ENCODE measurements at regions not wholly inside any gene's neighbourhood (a gene's known extent, or its start where the extent isn't known, plus 50 kb on each side); places are given as distances from the start of the nearest gene placed in this dataset.

- no peak for DNase-seq (ENCODE audit: low read depth)
These were observed 333.7 kb downstream of the SEC14L1 start for GRCh38 chr17:77474292-77474988.

GRCh38 chr17:77475016-77475976, 334.5 kb downstream of the SEC14L1 start:
- no peak for DNase-seq (ENCODE audit: low read depth)

- DNase-seq (ENCODE audit: low read depth) = no peak
These were observed 335.2 kb downstream of the SEC14L1 start for GRCh38 chr17:77476006-77476405.

GRCh38 chr17:77476498-77476897, 335.7 kb downstream of the SEC14L1 start:
- no peak for DNase-seq (ENCODE audit: low read depth)

GRCh38 chr17:77476931-77477805, 336.4 kb downstream of the SEC14L1 start:
- peak; percentile 15 for DNase-seq (ENCODE audit: low read depth)

GRCh38 chr17:77478281-77478680, 337.5 kb downstream of the SEC14L1 start:
- DNase-seq (ENCODE audit: low read depth) = no peak

- no peak for DNase-seq (ENCODE audit: low read depth)
These were observed 338.1 kb downstream of the SEC14L1 start for GRCh38 chr17:77478899-77479298.

- DNase-seq (ENCODE audit: low read depth) = no peak
These were observed 338.8 kb downstream of the SEC14L1 start for GRCh38 chr17:77479372-77480198.

DNA sequence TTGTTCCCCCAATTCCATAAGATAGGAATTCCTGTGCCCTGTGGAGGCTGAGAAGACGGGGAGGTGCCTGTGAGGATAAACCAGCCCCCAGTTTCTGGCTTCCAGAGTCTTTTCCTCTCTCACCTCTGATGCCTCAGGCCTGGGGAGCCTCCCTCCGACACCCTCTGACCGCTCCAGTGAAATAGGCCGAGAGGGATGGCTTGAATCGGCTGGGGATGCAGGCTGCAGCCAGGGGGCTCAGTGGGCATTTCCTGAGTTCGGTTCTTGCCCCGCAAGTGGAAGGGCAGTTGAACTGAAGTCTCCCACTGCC, 339.4 kb downstream of the SEC14L1 start:
- DNase-seq (ENCODE audit: low read depth) = no peak

DNA sequence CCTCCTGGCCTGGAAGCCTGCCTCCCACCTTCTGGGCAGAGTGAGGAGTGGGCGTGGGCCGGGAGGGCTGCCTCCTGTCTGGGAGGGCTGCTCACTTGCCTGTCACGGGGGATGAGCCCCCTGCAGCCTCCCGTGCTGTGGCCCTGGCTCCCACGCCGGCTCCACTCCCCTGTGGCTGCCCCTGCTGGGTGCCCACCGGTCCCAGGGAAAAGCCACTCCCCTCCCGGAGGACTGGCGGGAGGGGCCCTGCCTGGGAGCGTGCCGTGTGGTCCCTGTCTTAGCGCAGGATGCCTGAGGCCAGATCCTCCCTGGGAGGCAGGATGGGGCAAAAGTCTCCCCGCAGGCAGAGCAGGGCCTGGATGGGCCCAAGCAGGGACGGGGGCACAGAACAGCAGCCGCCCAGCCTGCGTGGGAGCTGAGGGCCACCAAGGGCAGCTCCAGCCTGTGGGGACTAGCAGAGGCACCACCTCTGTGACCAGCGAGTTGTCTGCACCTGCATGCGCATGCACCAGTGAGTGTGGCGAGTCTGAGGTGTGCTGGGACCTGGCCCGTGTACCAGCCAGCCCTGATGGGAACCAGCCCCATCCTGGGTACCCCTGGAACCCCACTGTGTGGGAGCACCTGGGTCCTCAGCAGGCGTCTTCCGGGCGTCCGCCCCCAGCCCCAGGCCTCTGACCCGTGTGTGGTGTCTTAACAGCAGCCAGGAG, 339.9 kb downstream of the SEC14L1 start:
- DNase-seq (ENCODE audit: low read depth) = no peak

GRCh38 chr17:77481476-77482374, 341.0 kb downstream of the SEC14L1 start:
- DNase-seq (ENCODE audit: low read depth) = no peak

- no peak for DNase-seq (ENCODE audit: low read depth)
These were observed 341.8 kb downstream of the SEC14L1 start for GRCh38 chr17:77482375-77483127.

DNA sequence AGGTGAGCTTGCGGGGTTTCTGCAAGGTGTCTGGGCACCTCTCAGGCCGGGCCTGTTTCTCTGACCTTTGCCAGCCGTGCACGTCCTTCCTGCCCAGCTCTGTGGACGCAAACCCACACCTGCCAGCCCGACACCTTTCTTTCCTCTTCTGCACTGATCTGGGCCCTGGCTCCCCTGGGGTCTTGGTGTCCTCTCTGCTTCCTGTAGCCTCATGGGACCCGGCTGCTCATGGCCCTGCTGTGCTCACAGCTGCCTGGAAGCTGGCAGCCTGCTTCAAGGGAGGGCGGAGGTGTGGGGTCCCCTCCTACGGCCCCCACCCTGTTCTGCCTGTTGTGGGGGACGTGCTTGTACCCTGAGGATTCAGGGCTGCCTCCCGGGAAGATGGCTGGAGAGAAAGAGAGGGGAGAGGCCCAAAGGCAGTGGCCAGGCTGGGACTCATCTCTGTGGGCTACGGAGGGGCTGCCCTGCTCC, 342.4 kb downstream of the SEC14L1 start:
- no peak for DNase-seq (ENCODE audit: low read depth)

DNA sequence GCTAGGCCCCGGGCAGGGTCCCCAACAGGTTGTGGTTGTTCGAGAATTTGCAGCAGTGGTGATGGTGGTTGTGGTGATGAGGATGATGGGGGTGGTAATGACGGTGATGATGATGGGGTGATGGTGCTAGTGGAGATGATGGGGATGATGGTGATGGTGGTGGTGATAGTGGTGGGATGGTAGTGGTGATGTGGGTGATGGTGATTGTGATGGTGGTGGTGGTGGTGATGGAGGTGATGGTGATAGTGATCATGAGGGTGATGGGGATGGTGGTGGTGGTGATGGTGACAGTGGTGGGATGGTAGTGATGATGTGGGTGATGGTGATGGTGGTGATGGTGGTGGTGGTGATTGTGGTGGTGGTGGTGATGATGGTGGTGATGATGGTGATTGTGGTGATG, 343.3 kb downstream of the SEC14L1 start:
- no peak for DNase-seq (ENCODE audit: low read depth)

GRCh38 chr17:77485089-77485833, 344.5 kb downstream of the SEC14L1 start:
- no peak for DNase-seq (ENCODE audit: low read depth)

DNA sequence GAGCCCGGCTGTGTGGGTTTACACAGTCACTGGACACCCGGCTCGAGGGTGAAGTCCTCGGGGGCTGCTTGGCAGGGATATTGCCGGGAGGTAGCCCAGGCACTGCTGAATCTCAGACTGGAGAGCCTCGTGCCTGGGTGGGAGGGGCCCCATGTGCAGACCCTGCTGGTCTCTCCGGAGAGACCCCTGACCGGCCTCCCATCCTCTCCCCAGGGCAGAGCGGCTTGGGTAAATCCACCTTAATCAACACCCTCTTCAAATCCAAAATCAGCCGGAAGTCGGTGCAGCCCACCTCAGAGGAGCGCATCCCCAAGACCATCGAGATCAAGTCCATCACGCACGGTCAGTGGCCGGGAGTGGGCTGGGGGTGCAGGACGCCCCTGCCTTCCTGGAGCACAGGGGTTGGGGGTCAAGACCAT, 346.5 kb downstream of the SEC14L1 start:
- DNase-seq (ENCODE audit: low read depth) = no peak

DNA sequence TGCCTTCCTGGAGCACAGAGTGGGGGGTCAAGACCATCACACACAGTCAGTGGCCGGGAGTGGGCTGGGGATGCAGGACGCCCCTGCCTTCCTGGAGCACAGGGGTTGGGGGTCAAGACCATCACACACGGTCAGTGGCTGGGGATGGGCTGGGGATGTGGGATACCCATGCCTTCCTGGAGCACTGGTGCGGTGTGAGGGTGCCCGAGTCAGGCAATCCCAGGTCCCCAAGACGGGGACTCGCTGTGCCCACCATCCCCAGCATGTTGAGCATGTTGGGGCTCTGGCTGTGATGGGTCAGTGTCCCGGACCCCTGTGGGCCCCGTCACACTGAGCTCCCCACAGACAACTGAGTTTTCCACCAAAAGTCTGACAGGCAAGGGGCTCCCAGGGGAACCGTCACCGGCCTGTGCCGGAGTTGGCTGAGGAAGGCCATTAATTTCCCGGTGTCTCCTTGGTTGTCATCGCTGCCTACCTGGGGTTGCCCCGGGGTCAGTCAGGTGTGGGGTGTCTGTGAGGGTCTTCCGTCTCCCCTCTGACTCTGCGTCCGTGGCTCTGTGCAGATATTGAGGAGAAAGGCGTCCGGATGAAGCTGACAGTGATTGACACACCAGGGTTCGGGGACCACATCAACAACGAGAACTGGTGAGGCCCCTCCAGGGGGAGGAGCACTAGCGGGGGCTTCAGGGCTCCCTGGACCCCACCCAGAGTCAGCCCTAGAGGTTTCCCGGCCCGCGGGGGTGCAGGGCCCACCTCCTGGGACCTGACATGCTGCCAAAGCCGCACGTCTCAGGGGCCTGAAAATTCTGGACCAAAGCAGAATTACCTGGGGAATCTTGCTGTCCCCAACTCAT, 347.1 kb downstream of the SEC14L1 start:
- no peak for DNase-seq (ENCODE audit: low read depth)
